Lung (tissue), 11 donors: ENCODE measurements at regions not wholly inside any gene's neighbourhood (a gene's known extent, or its start where the extent isn't known, plus 50 kb on each side); places are given as distances from the start of the nearest gene placed in this dataset.

Experiments used
- ATAC-seq: fragments of 200-7000 bp; cut with Tn5 transposase; one replicate; pipeline ENCODE4 v1.9.1; 2020; ENCODE audit warnings: moderate number of reproducible peaks; ENCODE audit not compliant: insufficient read depth, low FRiP score
- DNase-seq, 3 donors: peaks; one replicate each; pipeline ENCODE4 v3.0.0-alpha.2; 2013 to 2017
- H3K27ac ChIP-seq, 2 donors: one replicate each; pipeline ENCODE4 v1.5.1; 2013; ENCODE audit warnings: mild to moderate bottlenecking in 2 of 2, moderate library complexity in 2 of 2, control low read depth in 1 of 2, inconsistent platforms in 1 of 2, low read depth in 1 of 2, low read length in 1 of 2
- H3K27me3 ChIP-seq, 3 donors: one replicate each; pipeline ENCODE4 v1.5.1; 2013; ENCODE audit warnings: low read length in 2 of 3; ENCODE audit not compliant: control insufficient read depth in 3 of 3, insufficient read depth in 3 of 3
- H3K36me3 ChIP-seq, 4 donors: one replicate each; pipeline ENCODE4 v1.5.1; 2013; ENCODE audit warnings: low read length in 4 of 4, mild to moderate bottlenecking in 1 of 4, moderate library complexity in 1 of 4; ENCODE audit not compliant: control insufficient read depth in 4 of 4, insufficient read depth in 4 of 4
- H3K4me1 ChIP-seq, 5 donors: one replicate each; pipeline ENCODE4 v1.5.1; 2013; ENCODE audit warnings: low read length in 5 of 5, mild to moderate bottlenecking in 2 of 5, moderate library complexity in 1 of 5; ENCODE audit not compliant: control insufficient read depth in 5 of 5, insufficient read depth in 5 of 5
- H3K4me3 ChIP-seq: one replicate; pipeline ENCODE4 v1.5.1; 2013; ENCODE audit warnings: mild to moderate bottlenecking, control low read depth, moderate library complexity
- H3K9ac ChIP-seq, 2 donors: one replicate each; pipeline ENCODE4 v1.5.1; 2013; ENCODE audit warnings: low read length in 2 of 2, control low read depth in 1 of 2; ENCODE audit not compliant: insufficient read depth in 1 of 2
- H3K9me3 ChIP-seq, 4 donors: one replicate each; pipeline ENCODE4 v1.5.1; 2013; ENCODE audit warnings: low read length in 3 of 4, mild to moderate bottlenecking in 1 of 4, moderate library complexity in 1 of 4; ENCODE audit not compliant: control insufficient read depth in 4 of 4, insufficient read depth in 3 of 4
- CTCF ChIP-seq: IDR thresholded peaks from 2 replicates; pipeline ENCODE4 v1.5.1; 2012; ENCODE audit warnings: mild to moderate bottlenecking; ENCODE audit errors: control extremely low read depth, extremely low read depth
- WGBS, 2 donors: extraction: QIAGEN DNeasy Blood & Tissue Kit; methylation state at CpG; one replicate each; pipeline ENCODE4 v1.1.7; 2013; 5-methylcytosine and 5-hydroxymethylcytosine counted together
- donor health status: control.
- donor health status: control.
- donor health status: Bipolar disorder and iron deficiency.
- donor health status: healthy.
- donor health status: DM: yes; HTN: yes; CAD: no.

- Histone ChIP-seq H3K27me3 (no peaks in the 10 kb centered on the region), H3K27ac (no peak overlapping the region), H3K36me3 (no peaks in the 10 kb centered on the region), H3K4me3 (no peak overlapping the region), H3K4me1 (no peaks in the 10 kb centered on the region), H3K9me3 (peaks cover 0 to 2% (median 0%) of the 10 kb centered on the region in 4 donors), H3K9ac (no peak overlapping the region)
- 82 to 89% methylated on average over 5 of the region's 5 CpGs for WGBS, 2 donors
- no peak for TF ChIP-seq CTCF
- ATAC-seq (no peak), DNase-seq (no peak)
These were observed 55.5 kb upstream of the PRR23C start for GRCh38 chr3:139099968-139100817.

GRCh38 chr3:139100821-139101220 lies 56.1 kb upstream of the PRR23C start:
- Histone ChIP-seq H3K9ac (no peak overlapping the region), H3K36me3 (no peaks in the 10 kb centered on the region), H3K27me3 (no peaks in the 10 kb centered on the region), H3K27ac (no peak overlapping the region), H3K4me3 (no peak overlapping the region), H3K4me1 (no peaks in the 10 kb centered on the region), H3K9me3 (peaks cover 0 to 2% (median 0%) of the 10 kb centered on the region in 4 donors)
- WGBS, 2 donors: 44 to 94% methylated on average over 1 of the region's 1 CpG
- DNase-seq (no peak), ATAC-seq (no peak)
- TF ChIP-seq CTCF: no peak

DNA sequence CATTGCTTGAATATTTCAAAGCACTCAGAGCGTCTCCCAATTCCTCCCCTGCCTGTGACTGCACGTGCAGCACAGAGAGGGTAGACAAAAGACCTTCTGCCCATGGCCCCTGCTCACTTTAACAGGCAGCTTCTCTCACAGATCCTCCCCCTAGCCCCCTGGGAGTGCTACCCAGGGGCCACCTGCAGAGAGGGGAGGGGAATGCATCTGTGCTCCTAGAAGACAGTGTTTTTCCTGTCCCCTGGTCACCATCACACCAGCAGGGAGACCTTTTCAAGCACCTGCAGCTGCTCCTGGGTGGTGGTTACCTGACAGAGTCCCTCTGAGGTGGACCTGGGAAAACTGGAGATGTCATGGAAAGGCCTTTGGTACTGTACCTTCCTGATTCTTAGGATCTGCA lies 56.7 kb upstream of the PRR23C start:
- Histone ChIP-seq H3K4me1 (no peaks in the 10 kb centered on the region), H3K27ac (no peak overlapping the region), H3K9me3 (peaks cover 0 to 2% (median 0%) of the 10 kb centered on the region in 4 donors), H3K27me3 (no peaks in the 10 kb centered on the region), H3K9ac (no peak overlapping the region), H3K36me3 (no peaks in the 10 kb centered on the region), H3K4me3 (no peak overlapping the region)
- WGBS, 2 donors: 38 to 59% methylated on average over 2 of the region's 2 CpGs
- no peak for ATAC-seq
- TF ChIP-seq CTCF: no peak
- no peak for DNase-seq
